Motor neuron (in vitro differentiated cells): ENCODE measurements at regions not wholly inside any gene's neighbourhood (a gene's known extent, or its start where the extent isn't known, plus 50 kb on each side); places are given as distances from the start of the nearest gene placed in this dataset.

Experiments used
- ATAC-seq, 8 experiments: fragments of 200-7000 bp; cut with Tn5 transposase; replicated peaks in 6 of 8; 2 replicates each; pipeline ENCODE4 v1.8.0; 2021; ENCODE audit warnings: mild to moderate bottlenecking in 8 of 8, moderate library complexity in 8 of 8
- H3K27ac ChIP-seq, 2 donors: fragments of 250-450 bp; sonication (Bioruptor Pico); 2 replicates each; pipeline ENCODE4 v1.9.0; 2021; ENCODE audit warnings: antibody characterized with exemption in 2 of 2, mild to moderate bottlenecking in 2 of 2, moderate library complexity in 1 of 2
- H3K4me1 ChIP-seq, 2 donors: fragments of 250-450 bp; sonication (Bioruptor Pico); replicated peaks in 1 of 2; 2 replicates each; pipeline ENCODE4 v1.6.1; 2021; ENCODE audit warnings: antibody characterized with exemption in 2 of 2, mild to moderate bottlenecking in 2 of 2, moderate library complexity in 1 of 2
- H3K4me3 ChIP-seq, 5 donors: fragments of 250-450 bp; sonication (Bioruptor Pico); 2 replicates each; pipeline ENCODE4 v1.9.0; 2021; ENCODE audit warnings: antibody characterized with exemption in 5 of 5, mild to moderate bottlenecking in 5 of 5, moderate library complexity in 4 of 5
- WGBS, 10 experiments: fragments of 450-650 bp; shearing (Covaris generic); methylation state at CpG; one replicate each; pipeline ENCODE4 v1.0.0; 2022; 5-methylcytosine and 5-hydroxymethylcytosine counted together
- in situ Hi-C, 9 experiments: fragments of 400-800 bp; cut with MboI; loops; one replicate each; pipeline ENCODE4 v1.15.0; 2021; ENCODE audit warnings: low sequenced_read_pairs in 9 of 9, low pct_unique_long_range_greater_than_20kb in 2 of 9; ENCODE audit not compliant: unreplicated experiment in 9 of 9

DNA sequence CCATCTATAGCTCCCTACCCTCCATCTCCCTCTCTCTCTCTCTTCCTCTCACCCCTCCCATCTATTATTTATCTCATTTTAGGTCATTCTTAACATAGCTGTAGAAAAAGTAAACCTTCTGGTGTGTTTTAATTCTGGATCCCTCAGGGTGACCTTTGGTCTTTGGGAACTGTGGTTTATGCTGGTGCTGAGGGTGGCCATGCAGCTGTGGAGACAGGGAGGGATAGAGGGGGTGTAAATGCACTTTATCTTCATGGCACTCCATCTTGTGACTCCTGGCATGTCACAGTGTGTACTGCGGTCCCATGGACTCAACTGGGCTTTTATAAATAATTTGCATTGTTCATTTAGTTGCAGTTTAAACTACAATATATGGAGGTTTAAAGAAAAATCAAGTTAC, 50.2 kb upstream of the RUNX1 start:
- in situ Hi-C loops, result no loop called here
- ATAC-seq, result no peak

More for the DNA sequence above, 50.2 kb upstream of the RUNX1 start:
- WGBS, 10 experiments, result 50 to 100% (median 71%) methylated on average over 1 of the region's 1 CpG; no CpG with 5 or more reads in 4 of the 10 experiments
- Histone ChIP-seq H3K4me3 (no peak overlapping the region), H3K4me1 (no peaks in the 10 kb centered on the region), H3K27ac (no peak overlapping the region)
